SK-N-SH (cell line): ENCODE measurements at regions not wholly inside any gene's neighbourhood (a gene's known extent, or its start where the extent isn't known, plus 50 kb on each side); places are given as distances from the start of the nearest gene placed in this dataset.

Experiments used
- CTCF ChIA-PET: fragments of 300-600, 350-600 bp; formaldehyde crosslinking; extraction: SDS; loops from one replicate; lab custom pipeline; 2021; lab: Yijun Ruan, JAX
- POLR2A ChIA-PET: fragments of 350-600 bp; sonication (Branson Sonifier 250); formaldehyde crosslinking; extraction: SDS; loops from one replicate; lab custom pipeline; 2020; ENCODE audit warnings: antibody characterized with exemption, inconsistent platforms; lab: Yijun Ruan, JAX
- DNase-seq: peaks from one replicate; pipeline ENCODE4 v3.0.0; 2012
- H2AFZ ChIP-seq: fragments of 200-600 bp; sonication (generic); 2 replicates; pipeline ENCODE4 v1.8.1; 2016; ENCODE audit warnings: antibody characterized with exemption, mild to moderate bottlenecking, low read depth
- H3F3A ChIP-seq: fragments of 200-600 bp; sonication (generic); replicated peaks from 2 replicates; pipeline ENCODE3; 2016; ENCODE audit warnings: antibody characterized with exemption, mild to moderate bottlenecking; ENCODE audit not compliant: insufficient read depth
- H3K27ac ChIP-seq, 2 experiments: fragments of 200-500 bp in 1 of 2; fragments of 200-600 bp in 1 of 2; sonication (Bioruptor generic) in 1 of 2; sonication (generic), shearing (Covaris generic) in 1 of 2; 2 replicates each; pipeline versions ENCODE4 v1.5.1 to v1.6.1; 2014 to 2016; ENCODE audit warnings: low read depth in 2 of 2, inconsistent platforms in 1 of 2, low read length in 1 of 2, mild to moderate bottlenecking in 1 of 2, mixed read lengths in 1 of 2
- H3K27me3 ChIP-seq: fragments of 200-600 bp; sonication (generic), shearing (Covaris generic); 2 replicates; pipeline ENCODE4 v1.6.1; 2016; ENCODE audit warnings: mixed run types; ENCODE audit not compliant: insufficient read depth
- H3K36me3 ChIP-seq, 2 experiments: fragments of 200-500 bp in 1 of 2; fragments of 200-600 bp in 1 of 2; sonication (Bioruptor generic) in 1 of 2; sonication (generic) in 1 of 2; replicated peaks in 1 of 2; 2 replicates each; pipeline versions ENCODE3 to v1.5.1; 2014 to 2016; ENCODE audit warnings: low read length in 1 of 2, mild to moderate bottlenecking in 1 of 2; ENCODE audit not compliant: insufficient read depth in 2 of 2, control insufficient read depth in 1 of 2
- H3K4me1 ChIP-seq, 2 experiments: fragments of 200-500 bp in 1 of 2; fragments of 200-600 bp in 1 of 2; sonication (Bioruptor generic) in 1 of 2; sonication (generic), shearing (Covaris generic) in 1 of 2; 2 replicates each; pipeline versions ENCODE4 v1.5.1 to v1.6.1; 2014 to 2016; ENCODE audit warnings: low read depth in 1 of 2, low read length in 1 of 2, mixed run types in 1 of 2; ENCODE audit not compliant: insufficient read depth in 2 of 2, control insufficient read depth in 1 of 2
- H3K4me2 ChIP-seq: fragments of 200-600 bp; sonication (generic), shearing (Covaris generic); 2 replicates; pipeline ENCODE4 v1.6.1; 2017; ENCODE audit warnings: mixed run types
- H3K4me3 ChIP-seq, 2 experiments: fragments of 200-500 bp in 1 of 2; fragments of 200-600 bp in 1 of 2; sonication (Bioruptor generic) in 1 of 2; sonication (generic), shearing (Covaris generic) in 1 of 2; 2 replicates each; pipeline versions ENCODE4 v1.5.1 to v1.8.1; 2014 to 2016; ENCODE audit warnings: low read depth in 2 of 2, inconsistent platforms in 1 of 2, low read length in 1 of 2, mild to moderate bottlenecking in 1 of 2, mixed read lengths in 1 of 2, moderate library complexity in 1 of 2
- H3K79me2 ChIP-seq: fragments of 200-600 bp; sonication (generic); 2 replicates; pipeline ENCODE4 v1.8.1; 2017; ENCODE audit warnings: mild to moderate bottlenecking; ENCODE audit not compliant: insufficient read depth
- H3K9ac ChIP-seq: fragments of 200-600 bp; sonication (generic); 2 replicates; pipeline ENCODE4 v1.6.1; 2017; ENCODE audit warnings: mixed run types
- H3K9me2 ChIP-seq: fragments of 200-600 bp; sonication (generic); 2 replicates; pipeline ENCODE4 v1.6.1; 2017; ENCODE audit warnings: mixed run types
- H3K9me3 ChIP-seq: fragments of 200-600 bp; sonication (generic); 2 replicates; pipeline ENCODE4 v1.6.1; 2017; ENCODE audit warnings: mixed run types, mild to moderate bottlenecking, moderate library complexity
- H4K20me1 ChIP-seq: fragments of 200-600 bp; sonication (generic); 2 replicates; pipeline ENCODE4 v1.6.1; 2017; ENCODE audit warnings: mild to moderate bottlenecking, mixed run types; ENCODE audit not compliant: insufficient read depth
- CHD2 ChIP-seq: fragments of 150-350 bp; IDR thresholded peaks from 2 replicates; pipeline ENCODE4 v1.6.1; 2018; ENCODE audit warnings: low read length; ENCODE audit not compliant: partially characterized antibody
- EP300 ChIP-seq, 2 experiments: IDR thresholded peaks; 2 replicates each; pipeline versions ENCODE4 v1.4.0 to v1.6.1; 2012; ENCODE audit warnings: borderline replicate concordance in 1 of 2, low read depth in 1 of 2, low read length in 1 of 2
- GABPA ChIP-seq: IDR thresholded peaks from 2 replicates; pipeline ENCODE4 v1.4.0; 2012; ENCODE audit warnings: low read depth, mild to moderate bottlenecking
- GATA2 ChIP-seq: sonication (generic); formaldehyde crosslinking; IDR thresholded peaks from 2 replicates; pipeline ENCODE4 v1.5.0; 2020; ENCODE audit warnings: mild to moderate bottlenecking, missing genetic modification reagents
- JUND ChIP-seq: IDR thresholded peaks from 2 replicates; pipeline ENCODE4 v1.4.0; 2012
- MAX ChIP-seq: IDR thresholded peaks from 2 replicates; pipeline ENCODE4 v1.4.0; 2012; ENCODE audit warnings: low read depth
- MEF2A ChIP-seq: IDR thresholded peaks from 2 replicates; pipeline ENCODE4 v1.4.0; 2012; ENCODE audit warnings: low read depth, borderline replicate concordance
- MXI1 ChIP-seq: IDR thresholded peaks from 2 replicates; pipeline ENCODE4 v1.6.1; 2012; ENCODE audit warnings: mild to moderate bottlenecking, low read depth, low read length, improper control_type of control experiment
- NFIC ChIP-seq: IDR thresholded peaks from 2 replicates; pipeline ENCODE4 v1.4.0; 2012; ENCODE audit warnings: borderline replicate concordance
- RCOR1 ChIP-seq: fragments of 150-350 bp; IDR thresholded peaks from 2 replicates; pipeline ENCODE4 v1.6.1; 2017; ENCODE audit warnings: antibody characterized with exemption, low read length
- RFX5 ChIP-seq: IDR thresholded peaks from 2 replicates; pipeline ENCODE4 v1.6.1; 2012; ENCODE audit warnings: mild to moderate bottlenecking, improper control_type of control experiment, low read length
- SIN3A ChIP-seq: IDR thresholded peaks from 2 replicates; pipeline ENCODE4 v1.6.1; 2012; ENCODE audit warnings: low read depth, mild to moderate bottlenecking, low read length, moderate library complexity, borderline replicate concordance
- SMC3 ChIP-seq: IDR thresholded peaks from 2 replicates; pipeline ENCODE4 v1.6.1; 2012; ENCODE audit warnings: low read depth, low read length, improper control_type of control experiment
- TAF1 ChIP-seq: IDR thresholded peaks from 2 replicates; pipeline ENCODE4 v1.6.1; 2012; ENCODE audit warnings: low read depth, mild to moderate bottlenecking, low read length, moderate library complexity, borderline replicate concordance
- USF2 ChIP-seq: fragments of 150-350 bp; IDR thresholded peaks from 2 replicates; pipeline ENCODE4 v1.6.1; 2017; ENCODE audit warnings: antibody characterized with exemption, low read length, low read depth, borderline replicate concordance
- YY1 ChIP-seq: IDR thresholded peaks from 2 replicates; pipeline ENCODE4 v1.4.0; 2012; ENCODE audit warnings: low read depth, mild to moderate bottlenecking
- WGBS: methylation state at CpG from one replicate; pipeline ENCODE4 v1.1.6; 2017; ENCODE audit warnings: low lambda C conversion rate; 5-methylcytosine and 5-hydroxymethylcytosine counted together
- TF ChIP-seq, protein P1 (sequence below): IDR thresholded peaks from 2 replicates; pipeline ENCODE4 v1.6.1; 2012; ENCODE audit warnings: mild to moderate bottlenecking, low read depth, low read length, moderate library complexity
- TF ChIP-seq, protein P2 (sequence below): IDR thresholded peaks from 2 replicates; pipeline ENCODE4 v1.4.0; 2012; ENCODE audit warnings: low read depth, borderline replicate concordance

GRCh38 chr16:9160551-9160911 lies 69.1 kb downstream of the HAPSTR1 start:
- Histone ChIP-seq H3K9me3 (no peaks in the 10 kb centered on the region), H4K20me1 (no peaks in the 10 kb centered on the region), H3K4me2 (0 out of 2 replicates have a peak overlapping the region, but pooled peaks have one; percentile 33), H3K4me3 (no peak overlapping the region), H3K9ac (no peak overlapping the region), H3K27me3 (no peaks in the 10 kb centered on the region), H3F3A (no peaks in the 10 kb centered on the region), H3K9me2 (no peaks in the 10 kb centered on the region), H3K79me2 (no peaks in the 10 kb centered on the region), H3K36me3 (no peaks in the 10 kb centered on the region), H3K27ac (no peak overlapping the region), H2AFZ (no peak overlapping the region), H3K4me1 (peaks cover 0 to 3% of the 10 kb centered on the region in 2 experiments; a peak in 1 of 4 replicates)
- POLR2A ChIA-PET: no interaction called here
- no peak for DNase-seq
- CTCF ChIA-PET: interaction anchor here (0.6 to 1.5 kb wide), 16 partner anchors 9 to 1349 kb away, joined by 3 to 7 read pairs (median 4); partner anchors contain the start of gene GRIN2A
- no peak for TF ChIP-seq EP300 (IDR thresholded peaks at IDR 0.05; ENCODE audit: borderline replicate concordance in 1 of 2, low read depth in 1 of 2, low read length in 1 of 2)
- no peak for TF ChIP-seq USF2
- no peak for TF ChIP-seq SIN3A
- no peak for TF ChIP-seq YY1
- no peak for TF ChIP-seq RFX5
- no peak for TF ChIP-seq MXI1
- TF ChIP-seq RCOR1: no peak
- no peak for TF ChIP-seq JUND
- no peak for TF ChIP-seq SMC3
- TF ChIP-seq GABPA: no peak
- no peak for TF ChIP-seq NFIC
- TF ChIP-seq TAF1: no peak
- TF ChIP-seq, protein P1, sequence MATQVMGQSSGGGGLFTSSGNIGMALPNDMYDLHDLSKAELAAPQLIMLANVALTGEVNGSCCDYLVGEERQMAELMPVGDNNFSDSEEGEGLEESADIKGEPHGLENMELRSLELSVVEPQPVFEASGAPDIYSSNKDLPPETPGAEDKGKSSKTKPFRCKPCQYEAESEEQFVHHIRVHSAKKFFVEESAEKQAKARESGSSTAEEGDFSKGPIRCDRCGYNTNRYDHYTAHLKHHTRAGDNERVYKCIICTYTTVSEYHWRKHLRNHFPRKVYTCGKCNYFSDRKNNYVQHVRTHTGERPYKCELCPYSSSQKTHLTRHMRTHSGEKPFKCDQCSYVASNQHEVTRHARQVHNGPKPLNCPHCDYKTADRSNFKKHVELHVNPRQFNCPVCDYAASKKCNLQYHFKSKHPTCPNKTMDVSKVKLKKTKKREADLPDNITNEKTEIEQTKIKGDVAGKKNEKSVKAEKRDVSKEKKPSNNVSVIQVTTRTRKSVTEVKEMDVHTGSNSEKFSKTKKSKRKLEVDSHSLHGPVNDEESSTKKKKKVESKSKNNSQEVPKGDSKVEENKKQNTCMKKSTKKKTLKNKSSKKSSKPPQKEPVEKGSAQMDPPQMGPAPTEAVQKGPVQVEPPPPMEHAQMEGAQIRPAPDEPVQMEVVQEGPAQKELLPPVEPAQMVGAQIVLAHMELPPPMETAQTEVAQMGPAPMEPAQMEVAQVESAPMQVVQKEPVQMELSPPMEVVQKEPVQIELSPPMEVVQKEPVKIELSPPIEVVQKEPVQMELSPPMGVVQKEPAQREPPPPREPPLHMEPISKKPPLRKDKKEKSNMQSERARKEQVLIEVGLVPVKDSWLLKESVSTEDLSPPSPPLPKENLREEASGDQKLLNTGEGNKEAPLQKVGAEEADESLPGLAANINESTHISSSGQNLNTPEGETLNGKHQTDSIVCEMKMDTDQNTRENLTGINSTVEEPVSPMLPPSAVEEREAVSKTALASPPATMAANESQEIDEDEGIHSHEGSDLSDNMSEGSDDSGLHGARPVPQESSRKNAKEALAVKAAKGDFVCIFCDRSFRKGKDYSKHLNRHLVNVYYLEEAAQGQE: no peak
- TF ChIP-seq MEF2A: no peak
- TF ChIP-seq MAX: no peak
- no peak for TF ChIP-seq CHD2
- TF ChIP-seq, protein P2, sequence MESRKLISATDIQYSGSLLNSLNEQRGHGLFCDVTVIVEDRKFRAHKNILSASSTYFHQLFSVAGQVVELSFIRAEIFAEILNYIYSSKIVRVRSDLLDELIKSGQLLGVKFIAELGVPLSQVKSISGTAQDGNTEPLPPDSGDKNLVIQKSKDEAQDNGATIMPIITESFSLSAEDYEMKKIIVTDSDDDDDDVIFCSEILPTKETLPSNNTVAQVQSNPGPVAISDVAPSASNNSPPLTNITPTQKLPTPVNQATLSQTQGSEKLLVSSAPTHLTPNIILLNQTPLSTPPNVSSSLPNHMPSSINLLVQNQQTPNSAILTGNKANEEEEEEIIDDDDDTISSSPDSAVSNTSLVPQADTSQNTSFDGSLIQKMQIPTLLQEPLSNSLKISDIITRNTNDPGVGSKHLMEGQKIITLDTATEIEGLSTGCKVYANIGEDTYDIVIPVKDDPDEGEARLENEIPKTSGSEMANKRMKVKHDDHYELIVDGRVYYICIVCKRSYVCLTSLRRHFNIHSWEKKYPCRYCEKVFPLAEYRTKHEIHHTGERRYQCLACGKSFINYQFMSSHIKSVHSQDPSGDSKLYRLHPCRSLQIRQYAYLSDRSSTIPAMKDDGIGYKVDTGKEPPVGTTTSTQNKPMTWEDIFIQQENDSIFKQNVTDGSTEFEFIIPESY: no peak
- no peak for TF ChIP-seq GATA2
- 76% methylated on average over 13 of the region's 13 CpGs for WGBS
